Chondrocyte (in vitro differentiated cells): ENCODE measurements at regions not wholly inside any gene's neighbourhood (a gene's known extent, or its start where the extent isn't known, plus 50 kb on each side); places are given as distances from the start of the nearest gene placed in this dataset.

Experiments
- DNase-seq: peaks from one replicate; pipeline ENCODE4 v3.0.0; 2021; ENCODE audit warnings: mixed read lengths, low spot score
- H3K27ac Mint-ChIP-seq: one replicate; pipeline ENCODE4 v1.8.0; 2021; ENCODE audit warnings: mild to moderate bottlenecking, moderate library complexity, mixed read lengths; ENCODE audit not compliant: unreplicated experiment
- H3K27me3 Mint-ChIP-seq: 2 replicates; pipeline ENCODE4 v1.8.0; 2021; ENCODE audit warnings: low read depth, mixed read lengths
- H3K36me3 Mint-ChIP-seq: 2 replicates; pipeline ENCODE4 v1.8.0; 2021; ENCODE audit warnings: low read depth, mixed read lengths
- H3K4me1 Mint-ChIP-seq: 2 replicates; pipeline ENCODE4 v1.8.0; 2021; ENCODE audit warnings: low read depth, mild to moderate bottlenecking, mixed read lengths
- H3K4me3 Mint-ChIP-seq: one replicate; pipeline ENCODE4 v1.8.0; 2021; ENCODE audit warnings: mild to moderate bottlenecking, moderate library complexity, mixed read lengths; ENCODE audit not compliant: unreplicated experiment
- H3K9me3 Mint-ChIP-seq: 2 replicates; pipeline ENCODE4 v1.8.0; 2021; ENCODE audit warnings: low read depth, mixed read lengths
- CTCF ChIP-seq: fragments of 200-600 bp; sonication (generic); IDR thresholded peaks from 2 replicates; pipeline ENCODE4 v1.5.0; 2021; ENCODE audit warnings: antibody characterized with exemption, mild to moderate bottlenecking, moderate library complexity

- TF ChIP-seq CTCF = no peak
- DNase-seq = no peak
- no peak overlapping the region for H3K4me3 Mint-ChIP-seq
- peaks cover 14% of the 10 kb centered on the region for H3K4me1 Mint-ChIP-seq
- no peaks in the 10 kb centered on the region for H3K36me3 Mint-ChIP-seq
- peaks cover 5% of the 10 kb centered on the region for H3K27me3 Mint-ChIP-seq
- no peak overlapping the region for H3K27ac Mint-ChIP-seq
- H3K9me3 Mint-ChIP-seq = no peaks in the 10 kb centered on the region
Measured at GRCh38 chr15:98562331-98562937, 85.9 kb upstream of the IGF1R start.

GRCh38 chr15:98565566-98565965 lies 82.8 kb upstream of the IGF1R start:
- no peak overlapping the region for H3K4me3 Mint-ChIP-seq
- no peak for TF ChIP-seq CTCF

GRCh38 chr15:98567951-98568350 lies 80.4 kb upstream of the IGF1R start:
- no peak for TF ChIP-seq CTCF
- peaks cover 10% of the 10 kb centered on the region for H3K27me3 Mint-ChIP-seq
- H3K27ac Mint-ChIP-seq = peak overlapping the region; percentile 54
- H3K4me1 Mint-ChIP-seq = peaks cover 27% of the 10 kb centered on the region
- DNase-seq = no peak
- no peaks in the 10 kb centered on the region for H3K9me3 Mint-ChIP-seq
- no peak overlapping the region for H3K4me3 Mint-ChIP-seq
- no peaks in the 10 kb centered on the region for H3K36me3 Mint-ChIP-seq

More at GRCh38 chr15:98565566-98565965, 82.8 kb upstream of the IGF1R start:
- Mint-ChIP-seq H3K9me3 (no peaks in the 10 kb centered on the region), H3K27ac (peak overlapping the region; percentile 42), H3K27me3 (peaks cover 2% of the 10 kb centered on the region), H3K36me3 (no peaks in the 10 kb centered on the region), H3K4me1 (peaks cover 27% of the 10 kb centered on the region)
- DNase-seq = no peak

GRCh38 chr15:98568382-98569017 lies 79.8 kb upstream of the IGF1R start:
- peaks cover 27% of the 10 kb centered on the region for H3K4me1 Mint-ChIP-seq
- peak; percentile 78 for TF ChIP-seq CTCF
- H3K27ac Mint-ChIP-seq = no peak overlapping the region
- no peaks in the 10 kb centered on the region for H3K36me3 Mint-ChIP-seq
- DNase-seq = no peak
- peaks cover 14% of the 10 kb centered on the region for H3K27me3 Mint-ChIP-seq
- H3K9me3 Mint-ChIP-seq = no peaks in the 10 kb centered on the region
- no peak overlapping the region for H3K4me3 Mint-ChIP-seq

GRCh38 chr15:98570119-98570518 lies 78.2 kb upstream of the IGF1R start:
- no peak for TF ChIP-seq CTCF
- H3K27me3 Mint-ChIP-seq = peaks cover 14% of the 10 kb centered on the region
- DNase-seq = no peak
- H3K27ac Mint-ChIP-seq = no peak overlapping the region
- peaks cover 27% of the 10 kb centered on the region for H3K4me1 Mint-ChIP-seq
- no peak overlapping the region for H3K4me3 Mint-ChIP-seq
- H3K9me3 Mint-ChIP-seq = no peaks in the 10 kb centered on the region
- H3K36me3 Mint-ChIP-seq = no peaks in the 10 kb centered on the region
